HG03571 (cell line): ENCODE measurements at regions not wholly inside any gene's neighbourhood (a gene's known extent, or its start where the extent isn't known, plus 50 kb on each side); places are given as distances from the start of the nearest gene placed in this dataset.

Experiments
- ATAC-seq: cut with Tn5 transposase; IDR thresholded peaks from one replicate; pipeline ENCODE4 v1.9.1; 2021; ENCODE audit not compliant: unreplicated experiment

DNA sequence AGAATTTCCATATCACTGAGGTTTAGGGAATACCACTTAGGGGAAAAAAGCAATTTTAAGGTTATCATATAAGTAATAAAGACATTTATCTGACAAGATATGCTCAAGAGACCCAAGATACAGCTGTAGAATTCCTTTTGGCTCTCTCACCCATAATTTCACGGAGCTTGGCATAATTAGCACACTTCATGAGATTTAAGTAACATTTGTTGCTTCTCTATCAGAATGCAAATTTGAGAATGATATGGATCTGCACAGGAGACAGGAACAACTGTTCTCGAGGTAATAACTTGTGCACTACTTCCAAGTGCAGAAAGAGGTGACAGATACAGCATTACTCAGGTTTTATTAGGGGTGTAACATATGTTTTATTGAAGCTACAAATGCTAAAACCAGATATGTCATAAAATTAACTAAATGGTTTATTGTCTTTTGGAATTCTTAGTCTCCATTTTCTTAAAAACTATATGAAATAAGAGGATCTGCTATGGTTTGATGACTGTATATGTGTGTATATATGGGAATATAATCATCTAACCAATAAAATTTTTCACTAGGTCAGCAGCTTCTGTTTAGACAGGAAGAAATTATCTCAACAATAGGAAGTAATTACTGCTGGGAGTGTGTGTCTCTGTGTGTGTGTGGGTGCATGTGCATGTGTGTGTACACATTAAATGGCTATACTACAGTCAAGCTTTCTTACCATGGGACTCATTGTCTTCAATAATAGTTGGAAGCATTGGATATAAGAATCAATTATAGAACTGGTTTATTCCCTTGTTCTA is 401.3 kb downstream of the PCDH17 start:
- no peak for ATAC-seq

DNA sequence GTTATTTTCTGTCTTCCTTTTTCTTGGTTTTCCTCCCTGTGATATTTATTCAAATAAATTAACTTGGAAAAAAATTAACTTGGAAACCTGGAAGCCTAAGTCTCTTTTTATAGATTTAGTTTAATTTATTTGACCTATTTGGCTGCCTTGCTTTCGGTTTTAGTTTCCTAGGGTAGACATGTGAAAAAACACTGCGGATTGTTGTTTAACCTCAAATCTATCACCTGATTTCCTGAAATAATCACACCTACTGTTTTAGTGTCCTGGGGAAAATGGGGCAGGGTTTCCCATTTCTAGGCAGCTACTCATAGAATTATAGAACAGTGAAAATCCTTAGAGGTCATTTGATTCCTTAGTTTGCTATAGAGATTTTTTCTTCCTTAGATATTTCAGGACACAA is 412.4 kb downstream of the PCDH17 start:
- no peak for ATAC-seq

DNA sequence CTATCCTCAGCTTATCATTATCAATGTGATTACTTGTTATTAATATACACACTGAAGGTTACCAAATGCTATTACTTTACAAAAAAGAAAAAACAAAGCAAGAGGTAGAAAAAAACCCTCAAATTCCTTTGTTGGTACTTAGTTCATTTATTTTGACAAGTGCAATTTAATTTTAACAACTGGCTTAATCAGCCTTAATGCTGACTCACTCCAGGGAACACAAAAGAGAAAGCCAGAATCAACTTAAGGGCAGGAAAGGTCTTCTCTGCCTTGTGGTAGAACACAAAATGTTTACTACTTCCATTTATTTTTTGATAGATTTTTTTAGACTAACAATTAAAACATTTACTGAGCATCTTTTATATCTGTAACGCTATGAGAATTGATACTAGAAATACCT is 417.1 kb downstream of the PCDH17 start:
- no peak for ATAC-seq

DNA sequence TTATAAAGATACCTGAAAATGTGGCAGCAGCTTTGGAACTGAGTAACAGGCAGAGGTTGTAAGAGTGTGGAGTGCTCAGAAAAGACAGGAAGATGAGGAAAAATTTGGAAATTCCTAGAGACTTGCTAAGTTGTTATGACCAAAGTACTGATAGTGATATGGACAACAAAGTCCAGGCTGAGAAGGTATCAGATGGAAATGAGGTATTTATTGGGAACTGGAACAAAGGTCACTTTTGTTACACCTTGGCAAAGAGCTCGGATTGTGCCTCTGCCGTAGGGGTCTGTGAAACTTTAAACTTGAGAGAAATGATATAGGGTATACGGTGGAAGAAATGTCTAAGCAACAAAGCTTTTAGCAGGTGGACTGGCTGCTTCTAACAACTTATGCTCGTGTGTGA is 419.9 kb downstream of the PCDH17 start:
- ATAC-seq = no peak

DNA sequence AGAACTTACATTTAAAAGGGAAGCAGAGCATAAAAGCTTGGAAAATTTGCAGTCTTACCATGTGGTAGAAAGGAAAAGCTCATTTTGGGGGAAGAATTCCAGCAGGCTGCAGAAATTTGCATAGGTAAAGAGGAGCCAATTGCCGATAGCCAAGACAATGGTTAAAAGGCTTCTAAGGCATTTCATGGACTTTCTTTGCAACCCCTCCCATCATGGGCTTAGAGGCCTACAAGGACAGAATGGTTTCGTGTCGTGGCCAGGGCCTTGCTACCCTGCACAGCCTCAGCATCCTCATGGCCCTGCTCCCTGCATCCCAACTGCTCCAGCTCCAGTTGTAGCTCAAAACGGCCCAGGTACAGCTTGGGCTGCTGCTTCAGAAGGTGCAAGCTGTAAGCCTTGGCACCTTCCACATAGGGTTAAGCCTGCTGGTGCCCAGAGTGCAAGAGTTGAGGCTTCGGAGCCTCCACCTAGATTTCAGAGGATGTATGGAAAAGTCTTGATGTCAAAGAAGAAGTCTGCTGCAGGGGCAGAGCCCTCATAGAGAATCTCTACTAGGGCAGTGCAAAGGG is 420.3 kb downstream of the PCDH17 start:
- no peak for ATAC-seq

DNA sequence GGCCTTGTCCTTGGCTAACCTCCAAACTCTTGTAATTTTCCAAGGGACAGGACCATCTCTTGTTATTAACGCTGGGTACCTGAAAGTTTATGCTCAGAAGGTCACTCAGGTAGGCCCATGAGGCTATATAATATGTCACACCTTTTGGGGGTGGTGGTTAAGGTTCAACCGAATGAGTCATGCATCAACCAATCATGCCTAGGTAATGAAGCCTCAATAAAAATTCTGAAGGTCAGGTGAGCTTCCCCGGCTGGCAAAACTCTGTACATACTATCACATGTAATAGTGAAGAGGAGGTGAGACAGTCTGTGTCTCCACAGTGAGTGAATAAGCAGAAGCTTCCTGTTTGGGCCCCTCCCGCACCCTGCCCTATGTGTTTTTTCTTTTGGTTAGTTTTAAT is 424.9 kb downstream of the PCDH17 start:
- no peak for ATAC-seq

DNA sequence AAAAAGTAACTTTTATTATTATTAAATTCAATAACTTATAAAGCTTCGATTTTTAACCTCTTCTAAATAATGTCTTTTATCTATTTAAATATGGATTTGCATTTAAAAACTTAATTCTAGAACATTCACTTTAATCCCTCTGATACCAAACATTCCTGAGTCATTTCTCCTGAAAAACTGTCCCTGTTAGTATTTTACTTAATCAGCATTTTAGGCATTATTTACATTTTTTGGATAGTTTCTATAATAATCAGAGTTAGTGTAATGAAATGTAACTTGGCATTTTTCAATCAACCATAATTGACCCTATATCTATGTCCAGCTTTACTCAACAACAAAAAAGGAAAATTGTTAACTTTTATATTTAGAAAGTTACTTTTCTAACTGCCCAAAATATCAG is 428.1 kb downstream of the PCDH17 start:
- no peak for ATAC-seq

DNA sequence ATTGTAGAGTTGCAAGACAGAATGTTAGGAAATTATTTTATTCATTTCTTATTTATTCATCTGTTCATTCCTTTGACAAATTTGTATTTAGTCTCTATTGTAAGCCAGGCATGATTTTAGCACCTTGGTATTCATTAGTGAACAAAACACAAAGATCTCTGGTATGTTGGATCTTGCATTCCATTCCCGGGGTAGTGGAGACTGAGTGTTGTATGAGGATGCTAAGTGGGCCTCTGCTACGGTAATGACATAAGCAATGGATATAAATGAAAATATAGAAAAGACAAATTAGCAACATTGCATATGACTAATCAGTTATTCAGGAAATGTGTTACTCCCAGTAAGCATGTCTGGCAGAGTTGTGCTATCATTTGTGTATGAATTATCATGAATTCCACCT is 449.3 kb downstream of the PCDH17 start:
- ATAC-seq = no peak

DNA sequence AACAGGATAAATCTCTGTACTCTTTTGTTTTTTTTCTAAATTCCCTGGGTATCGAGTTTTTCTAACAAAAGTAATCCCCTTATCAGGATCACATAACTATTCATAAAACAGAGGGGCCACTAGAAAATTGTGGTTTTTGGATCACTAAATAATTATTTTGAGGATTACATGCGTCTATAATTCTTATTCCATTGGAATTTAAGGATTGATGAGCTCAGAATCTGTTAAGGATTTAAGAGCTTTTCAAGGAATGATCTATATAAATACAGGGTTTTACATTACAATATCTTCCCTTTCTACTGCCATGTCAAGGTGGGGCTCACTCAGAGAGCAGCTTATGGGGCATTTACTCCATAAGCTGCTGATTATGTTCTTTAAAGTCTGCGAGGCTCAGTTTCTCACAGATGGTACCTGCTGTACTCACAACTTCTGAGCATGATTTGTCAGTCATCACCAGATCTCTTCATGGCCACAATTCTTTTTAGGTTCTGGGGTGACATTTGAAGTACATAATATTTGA is 449.8 kb downstream of the PCDH17 start:
- ATAC-seq = no peak

DNA sequence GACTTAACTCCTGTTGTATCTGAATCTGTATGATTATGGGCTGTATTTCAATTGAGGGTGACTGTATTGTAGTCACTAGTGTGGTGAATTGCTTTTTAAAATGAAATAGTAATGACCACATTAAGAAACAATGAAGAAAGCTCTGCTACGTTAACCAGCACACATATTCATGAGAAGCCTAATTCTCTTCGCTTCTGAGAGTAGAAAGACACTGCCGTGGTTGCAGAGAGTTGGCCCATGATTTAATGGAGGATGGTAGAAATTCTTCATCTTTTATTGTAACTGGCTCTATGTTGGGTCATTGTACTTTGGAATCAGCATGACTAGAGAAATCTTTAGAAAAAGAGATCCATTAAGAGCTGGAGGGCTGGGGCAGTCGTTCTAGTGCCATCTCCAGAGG is 451.5 kb downstream of the PCDH17 start:
- no peak for ATAC-seq

DNA sequence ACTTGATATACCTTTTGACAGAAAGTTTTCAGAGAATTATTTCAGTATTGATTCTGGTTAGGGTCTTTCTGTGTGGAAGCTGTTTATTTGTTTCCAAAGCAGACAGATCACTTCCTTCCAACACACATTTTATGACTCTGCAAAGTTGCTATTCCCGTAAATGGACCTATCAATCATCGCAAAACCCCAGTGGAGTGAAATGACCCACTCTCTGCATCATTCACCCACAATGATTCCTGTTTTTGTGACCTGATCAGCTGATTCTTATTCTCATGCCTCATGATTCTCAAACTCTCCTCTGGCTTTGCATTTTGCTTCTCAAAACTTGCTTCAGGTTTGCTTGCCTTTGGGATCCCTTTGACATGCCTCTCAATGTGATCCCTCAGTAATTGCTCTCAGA is 453.7 kb downstream of the PCDH17 start:
- ATAC-seq = no peak

DNA sequence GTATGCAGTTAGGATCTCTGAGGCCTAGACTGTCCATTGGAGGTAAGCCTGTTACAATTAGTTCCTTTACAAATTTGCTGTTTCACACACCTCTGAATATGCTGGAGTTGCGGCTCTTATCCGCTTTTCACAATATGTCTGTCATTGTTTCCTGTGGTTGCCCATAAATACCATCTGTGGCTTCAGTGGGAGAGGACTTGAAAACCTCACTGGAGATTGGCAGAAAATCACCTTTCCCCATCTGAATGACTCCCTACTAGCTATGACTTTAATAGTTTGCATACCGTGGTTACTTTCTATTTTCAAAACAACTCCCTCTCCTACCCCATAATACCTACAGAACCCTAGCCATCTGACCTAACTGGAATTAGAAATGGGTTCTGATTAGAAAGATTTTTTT is 454.3 kb downstream of the PCDH17 start:
- no peak for ATAC-seq

DNA sequence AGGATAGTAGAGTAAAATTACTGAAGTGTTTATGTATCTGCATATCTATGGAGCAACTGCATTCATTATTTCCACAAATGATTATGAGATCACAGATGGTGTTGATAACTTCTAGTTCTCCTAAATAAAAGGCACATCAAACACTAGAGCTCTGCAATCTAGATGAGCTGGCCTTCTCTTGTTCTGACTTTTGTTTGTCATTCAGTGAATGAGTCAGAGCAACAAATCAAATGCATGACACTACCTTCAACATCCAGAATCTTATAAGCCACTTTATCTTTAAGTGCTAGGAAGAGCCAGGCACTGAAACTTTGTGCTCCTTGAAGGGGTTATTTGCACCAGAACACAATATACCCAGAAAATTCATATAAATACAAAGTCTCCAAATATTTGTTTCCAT is 456.0 kb downstream of the PCDH17 start:
- no peak for ATAC-seq

DNA sequence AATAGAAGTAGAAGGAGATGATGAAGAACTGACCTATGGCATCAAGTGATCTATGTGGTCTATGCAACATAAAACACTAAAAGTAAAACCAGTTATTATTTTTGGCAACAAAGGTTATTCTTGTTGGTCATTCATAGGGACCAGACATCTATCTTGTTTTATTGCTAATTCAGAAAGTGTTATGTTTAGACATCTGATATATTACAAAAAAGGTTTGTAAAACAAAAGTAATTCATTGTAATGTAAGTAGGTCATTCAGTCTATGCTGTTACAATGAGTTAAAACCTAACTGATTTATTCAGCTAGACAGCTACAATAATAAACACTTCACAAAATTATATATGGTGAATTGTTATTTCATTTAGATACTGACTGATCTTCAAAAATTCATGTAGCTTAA is 461.9 kb downstream of the PCDH17 start:
- ATAC-seq = no peak

DNA sequence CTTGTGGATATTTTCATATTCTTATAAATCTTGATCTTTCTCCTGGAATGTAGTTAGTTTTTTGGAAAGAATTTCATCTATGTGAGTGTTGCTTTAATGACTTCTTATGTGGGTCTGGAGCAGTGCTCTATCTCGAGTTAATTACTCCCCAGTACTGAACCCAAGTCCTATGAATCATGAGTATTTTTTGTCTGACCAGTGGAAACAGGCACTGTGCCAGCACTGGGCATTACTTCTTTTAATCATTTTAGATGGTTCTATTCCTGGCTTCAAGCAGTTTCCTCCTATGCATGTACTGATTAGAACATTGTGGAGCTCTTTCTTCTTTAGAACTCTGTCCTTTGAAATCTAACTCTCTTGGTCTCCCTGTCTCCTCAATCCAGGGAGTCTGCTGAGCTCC is 466.3 kb downstream of the PCDH17 start:
- no peak for ATAC-seq

DNA sequence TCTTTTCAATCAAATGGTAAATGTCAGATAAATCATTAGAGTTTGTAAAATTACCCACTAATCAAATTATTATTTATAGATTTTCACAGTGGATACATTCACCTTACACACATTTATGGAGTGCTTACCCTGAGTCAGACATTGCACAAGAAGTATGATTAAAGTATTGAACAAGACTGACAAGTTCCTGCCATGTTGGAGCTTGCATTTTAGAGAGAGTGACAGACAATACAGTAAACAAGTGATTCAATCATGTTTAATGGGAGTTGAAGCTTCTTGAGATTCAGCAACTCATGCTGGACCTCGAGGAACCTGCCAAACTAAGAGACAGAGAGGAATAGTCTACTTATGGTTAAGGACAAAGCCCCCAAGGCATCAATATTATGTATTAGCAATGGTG is 487.8 kb downstream of the PCDH17 start:
- ATAC-seq = no peak

DNA sequence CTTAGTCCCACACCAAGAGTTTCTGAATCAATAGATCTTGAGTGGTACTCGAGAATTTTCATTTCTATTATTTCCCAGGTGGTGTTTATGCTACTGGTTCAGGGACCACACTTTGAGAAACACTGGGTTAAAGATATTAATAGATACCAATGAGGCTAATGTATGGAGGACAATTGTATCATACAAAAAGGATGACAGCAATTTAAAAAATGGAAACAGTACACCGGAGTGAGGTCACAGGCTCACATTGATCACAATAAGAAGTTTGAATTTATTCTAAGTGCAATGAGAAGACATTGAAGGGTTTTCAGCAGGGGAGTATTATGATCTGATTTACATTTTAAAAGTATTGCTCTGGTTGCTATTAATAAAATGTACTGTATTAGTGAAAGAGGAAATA is 488.3 kb downstream of the PCDH17 start:
- ATAC-seq = no peak

DNA sequence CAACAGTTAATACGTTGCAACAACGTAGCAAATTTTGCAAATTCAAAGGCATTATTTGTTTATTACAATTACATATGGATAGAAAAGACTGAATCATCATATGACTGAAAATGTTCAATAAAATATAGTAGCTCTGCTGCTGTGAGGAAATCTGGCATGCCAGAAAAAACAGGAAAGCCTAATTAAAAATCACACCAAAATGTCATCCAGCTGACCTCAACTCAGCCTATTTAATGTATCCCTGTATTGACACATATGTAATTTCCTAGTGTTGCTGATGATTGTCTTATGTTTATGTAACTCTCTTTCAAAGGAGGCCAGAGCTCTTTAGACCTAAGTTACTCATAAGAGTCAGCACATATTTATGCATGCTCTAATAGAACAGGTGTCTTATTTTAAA is 495.0 kb downstream of the PCDH17 start:
- no peak for ATAC-seq

DNA sequence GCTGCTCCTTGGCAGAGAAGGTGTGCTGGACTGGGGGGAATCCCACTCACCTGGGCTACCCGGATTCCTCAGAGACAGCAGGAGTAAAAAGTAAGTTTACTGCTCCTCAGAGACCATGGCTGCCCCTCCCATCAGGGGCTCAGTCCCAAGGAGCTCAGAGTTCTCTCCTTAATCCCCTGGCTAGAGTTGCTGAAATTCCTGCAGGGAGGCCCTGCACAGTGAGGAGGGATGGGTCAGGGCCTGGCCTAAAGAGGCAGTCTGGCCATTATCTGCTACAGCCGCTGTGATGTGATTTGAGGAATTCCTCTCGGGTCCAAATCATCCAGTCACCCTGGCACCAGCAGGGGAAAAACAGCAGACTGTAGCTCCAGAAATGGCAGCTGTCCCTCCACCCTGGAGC is 502.5 kb downstream of the PCDH17 start:
- no peak for ATAC-seq

DNA sequence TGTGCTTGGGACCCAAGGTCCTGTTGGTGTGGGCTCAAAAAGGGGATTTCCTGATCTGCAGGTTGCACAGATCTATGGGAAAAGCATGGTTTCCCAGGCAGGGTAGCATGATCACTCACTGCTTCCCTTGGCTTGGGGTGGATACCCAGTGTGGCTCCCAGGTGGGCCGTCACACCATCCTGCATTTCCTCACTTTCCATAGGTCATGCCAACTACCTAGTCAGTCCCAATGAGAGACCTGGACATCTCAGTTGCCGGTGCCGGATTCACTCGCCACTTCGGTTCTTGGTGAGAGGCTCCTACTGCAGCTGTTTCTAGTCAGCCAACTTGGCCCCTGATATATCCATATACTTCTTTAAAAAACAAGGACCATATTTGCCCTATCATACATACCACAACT is 503.0 kb downstream of the PCDH17 start:
- ATAC-seq = no peak

DNA sequence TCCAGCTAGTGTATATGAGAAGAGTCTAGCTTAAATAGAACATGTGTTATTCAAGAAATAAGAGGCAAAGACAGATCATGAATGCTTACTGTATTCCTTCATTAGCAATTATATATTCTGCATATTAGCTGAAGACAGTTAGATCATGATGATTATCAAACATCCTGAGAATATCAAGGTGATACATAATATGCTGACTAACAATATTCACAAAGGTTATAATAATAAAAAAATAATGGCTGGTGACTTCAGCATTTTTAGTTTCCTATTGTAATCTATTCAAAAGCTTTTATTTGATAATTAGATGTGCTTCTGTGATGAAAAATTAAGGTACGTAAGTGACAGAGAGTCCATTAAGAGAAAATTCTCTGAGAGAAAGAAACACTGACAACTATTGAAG is 511.4 kb downstream of the PCDH17 start:
- ATAC-seq = no peak

DNA sequence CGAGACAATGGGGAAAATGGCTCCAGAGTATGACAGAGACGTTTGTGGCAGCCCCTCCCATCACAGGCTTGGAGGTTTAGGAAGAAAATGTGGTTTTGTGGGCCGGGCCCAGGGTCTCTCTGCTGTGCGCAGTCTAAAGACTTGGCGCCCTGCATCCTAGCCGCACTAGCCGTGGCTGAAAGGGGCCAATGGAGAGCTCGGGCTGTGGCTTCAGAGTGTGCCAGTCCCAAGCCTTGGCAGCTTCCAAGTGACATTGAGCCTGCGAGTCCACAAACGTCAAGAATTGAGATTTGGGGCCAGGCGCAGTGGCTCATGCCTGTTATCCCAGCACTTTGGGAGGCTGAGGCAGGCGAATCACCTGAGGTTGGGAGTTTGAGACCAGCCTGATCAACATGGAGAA is 513.1 kb downstream of the PCDH17 start:
- no peak for ATAC-seq

DNA sequence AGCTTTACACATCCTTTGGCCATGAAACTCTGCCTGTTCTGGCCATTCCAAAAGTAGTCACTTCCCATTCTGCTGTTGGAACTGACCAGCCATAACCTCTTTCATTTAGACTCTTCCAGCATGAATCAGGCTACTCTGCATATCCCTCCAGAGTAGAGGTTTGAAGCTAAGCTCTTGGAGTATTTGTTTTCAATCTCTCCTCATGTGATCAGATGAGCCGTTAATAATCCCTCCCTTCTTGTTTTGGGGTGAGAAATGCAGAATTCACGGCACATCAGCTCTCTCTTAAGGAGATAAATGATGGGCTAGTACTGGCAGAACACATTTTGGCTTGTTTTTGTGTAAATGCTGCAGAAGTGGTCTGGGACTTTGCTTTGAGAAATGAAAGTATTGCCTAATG is 519.9 kb downstream of the PCDH17 start:
- no peak for ATAC-seq
